ENCODE measurements at regions not wholly inside any gene's neighbourhood (a gene's known extent, or its start where the extent isn't known, plus 50 kb on each side); places are given as distances from the start of the nearest gene placed in this dataset.

- DNase-seq (ENCODE audit: low read depth, low spot score) = peak; percentile 13
These were observed 77.4 kb upstream of the DOCK9 start for GRCh38 chr13:99055281-99055680.

GRCh38 chr13:99055735-99056134, 77.9 kb upstream of the DOCK9 start:
- peak; percentile 11 for DNase-seq (ENCODE audit: low read depth, low spot score)

- DNase-seq (ENCODE audit: low read depth, low spot score) = peak; percentile 36
These were observed 78.6 kb upstream of the DOCK9 start for GRCh38 chr13:99056381-99057014.

DNA sequence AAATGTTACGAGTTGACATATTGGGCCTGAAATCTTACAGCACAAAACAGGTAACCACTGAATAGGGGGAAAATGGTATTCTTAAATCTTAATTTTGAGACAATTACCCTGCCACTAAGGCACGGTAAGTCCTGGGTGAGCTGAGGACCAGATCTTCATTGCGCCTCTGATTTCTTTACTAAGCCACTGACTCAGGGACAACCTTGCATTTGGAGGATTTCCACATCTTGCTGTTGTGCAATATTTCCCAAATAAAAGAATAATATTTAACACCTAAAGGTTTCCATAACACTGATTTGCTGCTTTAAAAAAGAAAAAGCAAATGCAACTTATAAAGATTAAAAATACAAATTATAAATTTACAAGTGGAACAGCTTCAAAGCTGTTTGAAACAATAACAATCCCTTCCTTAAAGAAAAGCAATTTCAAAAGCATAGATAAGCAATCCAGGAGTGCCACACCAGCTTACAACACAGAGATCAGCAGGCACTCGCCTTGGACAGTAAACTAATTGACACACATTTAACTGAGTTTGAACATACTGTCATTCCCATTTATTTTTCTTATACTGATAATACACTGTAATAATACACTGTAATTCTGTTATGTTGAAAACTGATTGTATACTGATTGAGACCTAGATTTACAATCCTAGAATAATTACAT, 79.6 kb upstream of the DOCK9 start:
- no peak for DNase-seq (ENCODE audit: low read depth, low spot score)

- DNase-seq (ENCODE audit: low read depth, low spot score) = no peak
These were observed 80.9 kb upstream of the DOCK9 start for GRCh38 chr13:99058527-99059495.

DNA sequence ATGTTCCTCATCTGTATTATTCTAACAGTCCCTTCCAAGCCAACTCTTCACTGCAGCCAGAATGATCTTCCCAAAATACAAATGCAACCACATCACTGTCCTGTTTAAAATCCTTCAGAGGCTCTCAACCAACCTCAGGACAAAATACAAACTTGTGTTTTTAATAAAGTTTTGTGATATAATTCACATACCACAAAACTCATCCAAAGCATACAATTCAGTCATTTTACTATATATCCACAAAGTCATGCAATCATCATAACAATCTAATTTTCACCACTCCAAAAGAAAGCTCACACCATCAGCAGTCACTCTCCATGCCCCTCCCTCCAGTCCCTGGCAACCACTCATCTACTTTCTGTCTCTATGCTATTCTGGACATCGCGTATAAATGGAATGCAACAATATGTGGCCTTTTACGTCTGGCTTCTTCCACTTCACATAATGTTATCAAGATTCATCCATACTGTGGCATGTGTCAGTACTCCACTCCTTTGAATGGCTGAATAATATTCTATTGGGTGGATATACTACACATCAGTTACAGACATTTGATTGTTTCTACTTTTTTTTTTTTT, 81.7 kb upstream of the DOCK9 start:
- DNase-seq (ENCODE audit: low read depth, low spot score) = no peak

DNA sequence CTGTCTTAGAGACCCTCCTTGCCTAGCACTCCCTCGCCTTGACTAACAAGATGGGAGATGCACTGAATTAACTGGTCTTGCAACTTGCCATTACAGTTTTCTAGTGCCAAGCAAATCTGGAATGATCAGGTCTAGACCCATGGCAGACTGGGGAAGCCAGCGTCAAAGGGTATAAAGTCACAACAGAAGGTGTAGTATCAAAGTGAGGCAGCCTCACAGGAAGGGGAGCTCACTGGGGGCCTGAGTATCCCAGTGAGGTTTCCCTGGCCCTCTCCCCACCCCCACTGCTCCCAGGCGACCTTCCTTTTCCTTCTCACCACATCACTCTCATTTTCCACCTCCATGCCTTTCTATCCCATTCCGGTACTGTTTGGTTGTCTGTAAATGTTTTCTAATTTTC, 83.5 kb upstream of the DOCK9 start:
- no peak for DNase-seq (ENCODE audit: low read depth, low spot score)

GRCh38 chr13:99062593-99062992, 84.7 kb upstream of the DOCK9 start:
- DNase-seq (ENCODE audit: low read depth, low spot score) = no peak

GRCh38 chr13:99063178-99063577, 85.3 kb upstream of the DOCK9 start:
- DNase-seq (ENCODE audit: low read depth, low spot score) = no peak

- DNase-seq (ENCODE audit: low read depth, low spot score) = no peak
These were observed 86.1 kb upstream of the DOCK9 start for GRCh38 chr13:99063952-99064351.

GRCh38 chr13:99064624-99065234, 86.9 kb upstream of the DOCK9 start:
- no peak for DNase-seq (ENCODE audit: low read depth, low spot score)

DNA sequence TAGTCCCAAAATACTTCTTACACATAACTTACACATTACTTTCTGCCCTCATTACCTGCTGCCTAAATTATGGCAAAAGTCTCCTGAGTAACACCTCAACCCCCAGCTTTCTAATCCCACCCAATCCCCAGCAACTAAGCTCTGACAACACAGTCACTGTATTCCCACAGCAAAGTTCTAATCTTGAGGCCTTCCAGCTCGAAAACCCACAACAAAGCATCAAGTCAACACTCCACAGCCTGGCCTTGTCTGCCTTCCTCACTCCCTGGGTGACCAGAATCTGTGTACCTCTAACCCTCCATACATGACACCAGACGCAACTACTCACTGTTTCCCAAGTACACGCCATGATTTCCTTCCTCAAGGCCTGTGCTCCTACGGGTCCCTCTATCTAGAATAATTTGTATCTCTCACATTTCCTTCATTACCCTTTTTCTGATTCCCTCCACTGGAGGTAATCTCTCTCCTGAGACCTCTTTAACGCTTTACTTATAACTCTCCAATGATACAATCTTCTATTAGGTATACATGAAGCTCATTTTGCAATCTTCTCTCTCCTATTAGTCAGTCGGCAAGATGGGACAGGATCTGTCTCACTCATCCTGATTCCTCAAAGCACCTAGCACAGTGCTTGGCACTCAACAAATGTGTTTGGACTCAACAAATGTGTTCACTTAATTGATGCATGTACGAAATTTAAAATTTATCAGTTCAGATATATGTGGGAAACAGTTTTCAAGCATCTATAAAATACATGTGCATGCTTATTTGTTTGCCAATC, 87.6 kb upstream of the DOCK9 start:
- no peak for DNase-seq (ENCODE audit: low read depth, low spot score)

DNA sequence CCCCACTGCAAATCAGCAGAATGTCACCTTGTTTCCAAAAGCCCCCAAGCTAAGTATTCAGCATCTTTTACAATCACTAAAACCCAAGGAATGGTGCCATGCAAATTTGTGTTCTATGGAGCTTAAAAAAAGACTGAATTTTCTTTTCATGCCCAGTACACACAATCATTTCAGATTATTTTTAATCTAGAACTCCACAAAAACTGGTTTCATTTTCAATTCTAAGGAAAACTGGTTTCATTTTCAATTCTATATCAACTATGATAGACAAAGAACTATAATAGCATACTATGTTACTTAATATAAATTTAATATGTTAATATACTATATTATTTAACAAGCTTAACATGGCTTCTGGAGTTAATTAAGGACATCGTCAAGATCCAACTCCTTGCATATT, 88.4 kb upstream of the DOCK9 start:
- no peak for DNase-seq (ENCODE audit: low read depth, low spot score)

DNA sequence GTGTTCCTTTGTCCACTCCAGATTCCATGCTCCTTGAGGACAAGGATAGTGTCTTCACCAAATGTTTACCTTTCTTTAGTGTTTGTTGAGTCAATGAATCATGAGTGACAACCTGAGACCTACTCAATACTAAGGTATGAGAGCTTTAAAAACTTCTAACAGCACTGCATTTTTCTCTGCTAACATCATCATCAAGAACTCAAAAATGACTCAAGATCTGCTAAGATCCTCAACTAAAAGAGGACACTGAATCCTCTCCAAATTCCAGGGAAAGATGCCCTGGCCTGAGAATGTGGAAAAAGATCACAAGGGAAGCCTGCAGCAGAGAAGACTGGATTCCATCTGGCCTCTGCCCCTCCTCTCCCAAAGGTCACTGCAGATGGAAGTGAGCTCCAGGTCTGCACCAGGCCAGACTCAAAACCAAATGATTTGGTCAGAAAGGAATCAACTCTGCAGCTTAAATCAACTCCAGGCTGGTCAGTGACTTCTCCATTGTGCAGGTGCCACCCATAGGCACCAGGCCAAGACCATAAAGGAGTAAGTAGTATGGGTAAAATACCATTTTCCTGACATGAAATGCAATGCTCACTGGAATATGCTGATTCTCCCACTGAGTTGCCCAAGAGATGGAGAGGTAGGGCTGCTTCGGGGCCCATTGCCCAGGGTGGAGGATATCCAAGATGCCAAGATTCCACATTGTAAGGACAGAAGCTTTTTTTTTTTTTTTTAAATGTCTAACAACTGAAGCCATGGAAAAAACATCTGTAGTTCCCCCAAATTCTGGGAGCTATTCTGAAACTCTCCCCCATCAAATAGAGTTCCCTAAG, 89.5 kb upstream of the DOCK9 start:
- peak; percentile 56 for DNase-seq (ENCODE audit: low read depth, low spot score)

GRCh38 chr13:99071211-99071610, 93.3 kb upstream of the DOCK9 start:
- DNase-seq (ENCODE audit: low read depth, low spot score) = no peak

- no peak for DNase-seq (ENCODE audit: low read depth, low spot score)
These were observed 93.8 kb upstream of the DOCK9 start for GRCh38 chr13:99071666-99072065.

DNA sequence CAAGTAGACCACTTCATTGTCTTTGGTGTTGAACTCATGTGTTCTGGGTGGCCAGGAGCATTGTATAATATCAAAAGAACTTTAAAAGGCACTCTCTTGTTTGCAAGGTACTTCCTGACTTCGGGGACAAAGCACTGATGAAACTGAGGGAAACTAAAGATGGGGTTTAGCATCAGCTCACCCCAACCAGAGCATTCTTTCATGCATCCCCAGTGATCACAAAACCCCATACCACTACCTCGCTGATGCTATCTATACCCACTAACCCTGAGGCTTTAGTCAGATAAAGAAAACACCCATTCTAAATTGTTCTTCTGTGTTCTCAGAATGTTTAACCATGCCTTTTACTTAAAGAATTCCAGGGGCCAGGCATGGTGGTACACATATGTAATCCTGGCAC, 94.5 kb upstream of the DOCK9 start:
- no peak for DNase-seq (ENCODE audit: low read depth, low spot score)

DNA sequence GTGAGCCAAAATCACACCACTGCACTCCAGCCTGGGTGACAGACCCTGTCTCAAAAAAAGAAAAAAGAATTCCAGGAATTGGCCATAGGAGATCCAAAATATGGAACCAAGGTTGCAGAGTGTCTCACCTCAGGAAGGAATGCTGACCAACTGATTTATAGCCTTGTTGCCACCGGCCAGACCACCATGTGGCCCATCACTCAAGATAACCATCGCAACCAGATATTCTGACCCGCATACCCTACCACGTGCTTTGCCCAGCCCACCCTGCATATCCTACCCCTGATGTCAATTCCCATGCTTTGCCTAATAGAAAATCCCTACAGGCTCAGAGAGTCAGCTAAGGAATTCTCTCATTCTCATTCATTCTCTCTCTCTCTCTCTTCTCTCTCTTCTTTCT, 95.1 kb upstream of the DOCK9 start:
- DNase-seq (ENCODE audit: low read depth, low spot score) = peak; percentile 32

DNA sequence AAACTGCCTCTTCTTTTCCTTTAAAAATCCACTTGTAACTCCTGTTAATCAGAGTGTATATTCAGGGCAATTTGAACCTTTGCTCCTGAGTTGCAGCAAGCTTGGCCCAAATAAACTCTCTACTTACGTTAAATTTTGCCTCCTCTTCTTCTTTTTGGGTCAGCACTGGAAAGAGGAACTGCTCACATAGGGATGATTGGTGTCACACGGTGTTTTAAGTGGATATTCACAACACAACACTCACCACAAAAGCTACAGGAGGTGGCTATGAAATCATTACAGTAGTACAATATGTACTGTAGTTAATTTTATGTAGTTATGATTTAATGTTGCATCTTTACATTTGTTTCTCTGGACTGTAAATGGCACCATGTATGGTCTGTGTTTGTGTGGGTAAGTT, 96.8 kb upstream of the DOCK9 start:
- DNase-seq (ENCODE audit: low read depth, low spot score) = no peak
